ENCODE measurements at regions not wholly inside any gene's neighbourhood (a gene's known extent, or its start where the extent isn't known, plus 50 kb on each side); places are given as distances from the start of the nearest gene placed in this dataset.

DNA sequence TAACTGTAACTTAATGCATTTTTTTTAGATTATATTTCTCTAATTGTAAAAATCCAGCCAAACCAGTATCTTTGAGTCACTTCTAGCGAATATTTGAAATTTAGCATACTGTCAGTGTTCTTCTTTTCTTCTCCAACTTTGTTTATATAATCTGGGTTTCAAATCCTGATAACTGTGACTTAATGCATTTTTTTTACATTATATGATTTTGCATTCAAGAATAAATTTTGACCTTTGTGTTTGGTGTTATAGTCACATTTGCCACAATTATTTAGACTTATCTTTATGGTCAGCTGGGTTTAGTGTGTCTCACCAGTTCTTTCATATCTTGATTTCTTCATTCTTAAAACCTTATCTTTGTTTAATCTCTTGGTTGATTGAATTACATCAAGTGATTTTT is 345.7 kb downstream of the SLC4A3 start:
- TF ChIP-seq, protein P1, sequence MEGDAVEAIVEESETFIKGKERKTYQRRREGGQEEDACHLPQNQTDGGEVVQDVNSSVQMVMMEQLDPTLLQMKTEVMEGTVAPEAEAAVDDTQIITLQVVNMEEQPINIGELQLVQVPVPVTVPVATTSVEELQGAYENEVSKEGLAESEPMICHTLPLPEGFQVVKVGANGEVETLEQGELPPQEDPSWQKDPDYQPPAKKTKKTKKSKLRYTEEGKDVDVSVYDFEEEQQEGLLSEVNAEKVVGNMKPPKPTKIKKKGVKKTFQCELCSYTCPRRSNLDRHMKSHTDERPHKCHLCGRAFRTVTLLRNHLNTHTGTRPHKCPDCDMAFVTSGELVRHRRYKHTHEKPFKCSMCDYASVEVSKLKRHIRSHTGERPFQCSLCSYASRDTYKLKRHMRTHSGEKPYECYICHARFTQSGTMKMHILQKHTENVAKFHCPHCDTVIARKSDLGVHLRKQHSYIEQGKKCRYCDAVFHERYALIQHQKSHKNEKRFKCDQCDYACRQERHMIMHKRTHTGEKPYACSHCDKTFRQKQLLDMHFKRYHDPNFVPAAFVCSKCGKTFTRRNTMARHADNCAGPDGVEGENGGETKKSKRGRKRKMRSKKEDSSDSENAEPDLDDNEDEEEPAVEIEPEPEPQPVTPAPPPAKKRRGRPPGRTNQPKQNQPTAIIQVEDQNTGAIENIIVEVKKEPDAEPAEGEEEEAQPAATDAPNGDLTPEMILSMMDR (IDR thresholded peaks at IDR 0.05; ENCODE audit: poor library complexity, severe bottlenecking), result no peak
- TF ChIP-seq POLR2AphosphoS5 (IDR thresholded peaks at IDR 0.05) (no peak), TAF1 (IDR thresholded peaks at IDR 0.05; ENCODE audit: low read depth) (no peak), EP300 (conservative IDR thresholded peaks at IDR 0.05; ENCODE audit: poor library complexity, severe bottlenecking) (no peak)
